ENCODE measurements at regions not wholly inside any gene's neighbourhood (a gene's known extent, or its start where the extent isn't known, plus 50 kb on each side); places are given as distances from the start of the nearest gene placed in this dataset.

- no peak for TF ChIP-seq CTCF (IDR thresholded peaks at IDR 0.05; ENCODE audit: insufficient read depth, low read depth, low read length)
- no peak overlapping the region for H3K4me3 ChIP-seq (ENCODE audit: low read depth, low read length)
- no peak for DNase-seq (ENCODE audit: low read depth)
These were observed 69.5 kb upstream of the SUCLG2 start for GRCh38 chr3:67723863-67724262.

GRCh38 chr3:67719333-67719732 is 64.9 kb upstream of the SUCLG2 start:
- H3K4me3 ChIP-seq (ENCODE audit: low read depth, low read length), result no peak overlapping the region
- no peak for TF ChIP-seq CTCF (IDR thresholded peaks at IDR 0.05; ENCODE audit: insufficient read depth, low read depth, low read length)
- peak; percentile 39 for DNase-seq (ENCODE audit: low read depth)

GRCh38 chr3:67715971-67716370 is 61.6 kb upstream of the SUCLG2 start:
- H3K4me3 ChIP-seq (ENCODE audit: low read depth, low read length), result no peak overlapping the region
- peak; percentile 96 for DNase-seq (ENCODE audit: low read depth)
- TF ChIP-seq CTCF (IDR thresholded peaks at IDR 0.05; ENCODE audit: insufficient read depth, low read depth, low read length), result no peak

- H3K4me3 ChIP-seq (ENCODE audit: low read depth, low read length), result no peak overlapping the region
- no peak for DNase-seq (ENCODE audit: low read depth)
- no peak for TF ChIP-seq CTCF (IDR thresholded peaks at IDR 0.05; ENCODE audit: insufficient read depth, low read depth, low read length)
These were observed 59.5 kb upstream of the SUCLG2 start for GRCh38 chr3:67713764-67714469.

- no peak for DNase-seq (ENCODE audit: low read depth)
- H3K4me3 ChIP-seq (ENCODE audit: low read depth, low read length), result no peak overlapping the region
- no peak for TF ChIP-seq CTCF (IDR thresholded peaks at IDR 0.05; ENCODE audit: insufficient read depth, low read depth, low read length)
These were observed 57.8 kb upstream of the SUCLG2 start for GRCh38 chr3:67712259-67712658.

- H3K4me3 ChIP-seq (ENCODE audit: low read depth, low read length), result no peak overlapping the region
- TF ChIP-seq CTCF (IDR thresholded peaks at IDR 0.05; ENCODE audit: insufficient read depth, low read depth, low read length), result no peak
- no peak for DNase-seq (ENCODE audit: low read depth)
These were observed 56.0 kb upstream of the SUCLG2 start for GRCh38 chr3:67710396-67710795.

GRCh38 chr3:67706934-67707333 is 52.5 kb upstream of the SUCLG2 start:
- no peak overlapping the region for H3K4me3 ChIP-seq (ENCODE audit: low read depth, low read length)
- DNase-seq (ENCODE audit: low read depth), result peak; percentile 98
- no peak for TF ChIP-seq CTCF (IDR thresholded peaks at IDR 0.05; ENCODE audit: insufficient read depth, low read depth, low read length)
